ENCODE measurements at regions not wholly inside any gene's neighbourhood (a gene's known extent, or its start where the extent isn't known, plus 50 kb on each side); places are given as distances from the start of the nearest gene placed in this dataset.

DNA sequence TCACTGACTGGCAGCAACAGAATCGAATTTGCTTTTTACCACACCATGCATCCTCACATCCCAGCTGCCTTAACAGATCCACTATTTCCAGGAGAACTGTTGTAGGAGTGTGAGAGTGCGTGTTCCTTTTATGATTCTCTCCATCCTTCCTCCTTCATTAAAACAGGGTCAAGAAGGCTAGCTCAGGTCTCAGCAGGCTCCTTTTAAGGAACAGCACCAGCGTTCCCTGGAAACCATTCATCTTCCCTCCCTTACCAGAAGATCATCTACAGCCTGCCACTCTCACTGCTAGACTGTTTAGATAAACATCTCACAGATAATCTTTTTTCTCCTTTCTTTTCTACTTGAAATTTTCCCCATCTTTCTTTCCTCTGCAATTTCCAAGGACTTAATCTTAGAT is 1531.9 kb upstream of the CDH8 start:
- TF ChIP-seq EZH2 (IDR thresholded peaks at IDR 0.05) (no peak), POLR2AphosphoS5 (IDR thresholded peaks at IDR 0.05; ENCODE audit: borderline replicate concordance, low read depth, low read length) (no peak)

Data from SK-N-MC (cell line).